NCI-H69 (cell line): ENCODE measurements at regions not wholly inside any gene's neighbourhood (a gene's known extent, or its start where the extent isn't known, plus 50 kb on each side); places are given as distances from the start of the nearest gene placed in this dataset.

ENCODE experiments used
- DNase-seq: peaks from one replicate; lab custom pipeline; 2025; lab: John Stamatoyannopoulos, UW

DNA sequence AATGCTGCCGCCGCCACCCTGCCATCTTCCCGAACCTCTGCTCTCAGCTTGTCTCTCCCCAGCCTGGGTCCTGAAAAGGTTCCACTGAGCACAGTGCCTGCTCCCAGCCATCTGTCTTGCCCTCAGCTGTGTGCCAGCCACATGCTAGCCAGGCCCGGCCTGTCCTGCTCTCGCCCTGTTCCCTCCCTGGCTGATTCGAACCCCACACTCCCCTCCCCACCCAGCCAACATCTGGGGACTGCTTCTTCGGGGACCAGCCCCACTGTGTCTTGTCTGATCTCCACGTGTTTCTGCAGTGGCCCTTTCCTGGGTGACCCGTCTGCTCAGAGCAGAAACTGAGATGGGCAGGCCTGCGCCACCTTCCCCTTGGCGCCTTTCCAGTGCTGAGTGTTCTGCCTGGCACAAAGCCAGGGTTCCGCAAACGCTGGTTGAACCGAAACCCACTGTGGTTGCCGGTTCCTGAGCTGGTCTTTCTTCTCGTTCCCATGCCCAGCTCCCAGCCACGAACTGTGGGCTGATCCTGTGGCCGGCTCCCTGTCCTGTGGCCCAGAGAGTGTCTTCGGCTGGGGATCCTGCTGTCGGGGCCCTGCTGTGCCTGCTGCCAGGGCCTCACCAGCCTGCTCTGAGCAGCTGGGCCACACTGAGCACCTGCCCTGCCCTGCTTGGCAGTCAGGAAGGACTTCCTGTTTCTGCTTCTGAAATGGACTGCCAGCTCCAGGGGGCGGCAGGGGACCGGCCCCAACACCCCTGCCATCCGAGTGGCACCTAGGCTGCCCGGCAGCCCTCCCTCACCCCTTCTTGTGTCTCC is 62.7 kb upstream of the KLF13 start:
- peak; percentile 95 for DNase-seq

DNA sequence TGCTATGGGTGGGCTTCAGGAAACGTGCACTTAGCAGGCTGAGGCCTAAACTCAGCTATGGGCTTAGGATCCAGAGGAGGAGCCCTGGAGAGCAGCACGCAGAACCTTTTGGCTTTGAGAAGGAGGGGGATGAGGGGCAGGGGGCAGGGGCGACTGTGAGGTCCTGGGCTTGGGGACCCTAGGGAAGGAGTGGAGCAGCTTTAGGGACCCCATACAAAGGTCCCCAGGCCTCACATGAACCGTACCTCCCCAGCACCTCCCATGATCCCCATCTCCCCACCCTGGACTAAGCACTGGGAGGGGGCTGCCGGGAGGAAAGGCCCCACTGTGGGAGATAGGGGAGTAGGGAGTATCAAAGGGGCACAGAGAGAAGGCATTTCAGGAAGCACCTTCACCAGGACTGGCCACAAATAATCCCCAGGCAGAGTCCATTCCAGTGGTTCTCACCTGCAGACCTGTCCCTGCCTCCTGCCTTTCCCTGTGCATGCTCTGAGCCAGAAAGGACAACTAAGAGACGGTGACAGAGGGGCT is 62.0 kb upstream of the KLF13 start:
- DNase-seq, result peak; percentile 20

DNA sequence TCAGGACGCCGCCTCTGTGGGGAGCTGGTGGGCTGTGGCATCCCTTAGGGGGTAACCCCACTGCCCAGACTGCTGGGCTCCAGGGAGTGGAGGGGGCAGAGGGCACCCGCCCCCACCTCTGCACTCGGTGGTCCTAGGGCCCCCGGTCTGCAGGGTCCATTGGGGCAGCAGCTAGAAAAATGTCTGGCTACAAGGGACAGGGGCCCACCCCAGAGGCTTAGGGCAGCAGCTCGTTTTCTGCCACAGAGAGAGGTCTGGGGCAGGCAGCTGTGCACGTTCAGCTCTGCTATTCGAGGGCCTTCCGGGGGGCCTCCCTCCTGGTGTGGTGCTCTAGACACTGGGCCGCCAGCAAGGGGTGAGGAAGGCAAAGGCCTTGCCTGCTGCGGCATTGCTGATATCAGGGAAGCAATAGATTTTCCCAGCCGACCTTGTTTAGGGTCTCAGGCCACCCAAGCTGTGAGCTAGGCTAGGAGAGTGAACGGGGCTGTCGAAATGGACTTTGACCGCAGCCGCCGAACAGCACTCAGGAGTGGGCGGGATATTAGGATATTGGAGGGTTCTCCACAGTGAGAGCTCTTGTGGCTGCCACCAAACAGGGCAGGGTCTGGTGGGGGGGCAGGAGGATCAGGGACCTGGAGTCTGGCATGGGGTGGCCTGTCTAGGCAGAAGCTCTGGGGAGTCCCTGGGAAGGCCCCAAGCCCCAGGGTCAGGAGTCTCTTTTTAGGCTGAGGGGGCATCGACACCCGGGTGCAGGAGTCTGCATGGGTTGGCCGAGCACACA is 61.4 kb upstream of the KLF13 start:
- DNase-seq, result peak; percentile 49

DNA sequence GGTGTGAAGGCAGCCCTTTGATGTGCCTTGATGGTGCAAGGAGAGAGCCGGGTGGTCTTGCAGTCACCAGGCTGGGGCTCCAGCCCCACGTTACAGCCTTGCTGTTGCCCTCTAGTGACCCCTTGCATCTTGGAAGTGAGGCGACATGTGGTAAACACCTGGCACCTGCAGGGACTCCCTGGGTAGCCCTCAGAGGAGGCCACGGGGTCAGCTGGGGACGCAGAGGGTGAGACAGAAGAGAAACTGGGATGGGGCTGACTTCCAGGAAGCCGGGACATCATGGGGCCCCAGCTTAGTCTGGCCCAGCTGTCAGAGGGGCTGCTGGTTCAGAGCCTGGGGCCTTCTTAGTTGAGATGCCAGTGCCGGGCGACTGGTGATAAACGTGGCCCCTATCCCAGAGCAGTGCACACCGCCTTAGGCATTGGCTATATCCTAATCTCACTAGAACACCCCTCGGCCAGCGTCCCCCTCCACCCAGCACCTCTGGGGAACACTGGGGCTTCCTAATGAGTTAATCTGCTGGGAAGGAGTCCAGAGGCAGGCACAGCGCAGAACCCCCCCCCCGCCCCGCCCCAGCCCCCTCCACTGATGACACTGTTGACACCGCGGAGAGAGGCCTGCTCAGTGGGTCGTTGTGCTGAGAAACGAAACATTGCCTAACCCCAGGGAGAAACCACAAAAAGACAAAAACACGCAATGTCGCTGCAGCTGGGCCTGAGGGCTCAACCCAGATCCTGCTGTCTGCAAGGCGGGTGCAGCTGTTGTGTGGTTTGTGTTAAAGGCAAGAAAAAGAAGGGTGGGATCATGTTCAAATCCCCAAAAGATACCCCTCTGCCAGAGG is 60.5 kb upstream of the KLF13 start:
- peak; percentile 44 for DNase-seq

- DNase-seq, result no peak
Measured at GRCh38 chr15:31266712-31267111, 59.9 kb upstream of the KLF13 start.

DNA sequence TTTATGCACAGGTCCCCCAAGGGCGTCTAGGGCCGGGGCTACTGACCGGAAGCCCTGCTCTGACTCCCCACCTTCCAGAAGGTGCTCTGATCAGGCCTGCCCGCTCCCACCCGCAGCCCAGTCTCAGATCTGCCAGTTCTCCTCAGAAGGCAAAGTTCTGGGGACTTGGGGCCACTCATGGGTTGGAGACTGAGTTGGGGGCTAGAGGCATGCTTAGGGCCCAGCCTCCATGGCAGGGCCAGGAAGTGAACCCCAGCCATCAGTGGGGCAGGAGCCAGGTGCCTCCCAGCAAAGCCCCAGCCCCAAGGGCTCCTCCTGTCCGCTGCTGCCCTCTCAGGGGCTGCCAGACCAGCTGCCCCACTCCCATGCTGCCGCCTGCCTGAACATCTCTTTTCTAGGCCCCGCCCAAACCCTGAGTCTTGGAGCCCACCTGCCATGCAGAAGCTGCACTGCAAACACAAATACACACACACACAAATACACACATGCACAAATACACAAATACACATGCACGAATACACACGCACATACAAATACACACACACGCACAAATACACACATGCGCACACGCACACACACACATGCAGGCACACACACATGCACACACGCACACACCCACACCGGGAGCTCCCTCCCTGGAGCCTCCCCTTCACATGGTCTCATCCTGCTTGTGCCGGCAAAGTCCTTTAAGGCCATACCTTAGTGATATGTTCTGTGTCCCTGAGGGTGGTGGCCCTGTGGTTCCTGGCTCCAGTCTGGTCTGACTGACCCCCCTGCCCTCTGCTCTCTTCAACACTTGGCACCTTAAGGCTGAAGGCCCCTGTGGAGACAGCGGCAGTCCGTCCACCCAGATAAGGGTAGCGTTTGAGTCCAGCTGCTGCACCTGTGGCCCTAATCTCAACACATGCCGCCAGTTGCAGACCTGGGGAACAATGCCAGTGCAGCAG is 59.2 kb upstream of the KLF13 start:
- peak; percentile 40 for DNase-seq

GRCh38 chr15:31268108-31268501 is 58.5 kb upstream of the KLF13 start:
- DNase-seq, result no peak

GRCh38 chr15:31268911-31269784 is 57.5 kb upstream of the KLF13 start:
- DNase-seq, result no peak

DNA sequence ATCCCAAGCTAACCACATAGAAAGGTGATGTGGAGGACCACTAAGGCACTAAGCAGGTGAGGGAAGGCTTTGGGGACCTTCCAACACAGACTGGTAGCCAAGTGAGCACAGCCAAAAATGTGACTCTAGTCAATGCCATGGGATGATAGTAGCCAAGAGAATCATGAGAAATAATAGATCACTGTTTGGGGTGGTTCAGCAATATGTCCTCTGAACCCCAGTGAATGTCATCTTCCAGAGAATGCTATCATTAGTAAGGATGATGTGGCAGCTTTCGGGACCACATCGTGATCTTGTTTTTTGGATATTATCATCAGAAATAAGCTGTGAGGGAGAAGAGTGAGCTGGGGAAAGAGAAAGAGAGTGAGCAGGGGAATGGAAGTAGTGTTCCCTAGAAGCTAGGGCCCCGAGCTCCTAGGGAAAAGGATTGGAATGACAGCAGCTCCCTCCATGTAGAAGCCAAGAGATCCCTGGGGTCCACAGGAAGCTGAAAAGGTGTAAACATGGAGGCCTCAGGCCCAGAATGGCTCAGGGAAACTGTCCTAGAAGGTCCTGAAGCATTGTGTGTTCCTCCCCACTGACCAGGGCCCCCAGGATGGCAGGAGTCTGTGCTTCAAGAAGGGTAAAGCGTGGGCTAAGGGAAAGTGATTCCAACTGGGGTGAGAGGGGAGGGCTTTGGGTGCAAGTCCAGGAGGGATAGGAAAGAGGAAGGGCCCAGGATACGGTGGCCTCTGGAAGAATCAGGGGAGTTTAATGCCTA is 56.6 kb upstream of the KLF13 start:
- DNase-seq, result no peak

GRCh38 chr15:31270767-31271166 is 55.9 kb upstream of the KLF13 start:
- DNase-seq, result peak; percentile 32

DNA sequence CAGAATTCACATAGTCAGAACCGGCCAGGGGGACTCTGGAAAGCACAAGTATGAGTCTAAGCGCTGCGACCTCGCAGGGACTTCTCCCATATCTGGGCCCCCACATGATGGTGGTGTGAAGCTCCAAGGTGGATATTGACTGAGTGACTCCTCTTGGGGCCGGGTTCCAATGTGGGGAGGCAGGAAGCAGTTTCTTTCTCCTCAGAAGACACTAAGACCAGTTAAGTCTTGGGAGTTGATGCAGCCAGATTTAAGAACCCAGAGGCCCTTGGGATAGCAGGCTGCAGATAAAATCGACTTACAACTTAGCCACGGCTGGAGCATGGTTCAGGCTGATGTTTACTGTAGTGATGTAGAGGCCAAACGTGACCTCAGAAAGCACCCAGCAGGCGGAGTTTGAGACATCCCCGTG is 55.4 kb upstream of the KLF13 start:
- no peak for DNase-seq

- DNase-seq, result no peak
Measured at GRCh38 chr15:31271711-31272557, 54.7 kb upstream of the KLF13 start.

GRCh38 chr15:31272558-31273257 is 53.9 kb upstream of the KLF13 start:
- DNase-seq, result no peak

DNA sequence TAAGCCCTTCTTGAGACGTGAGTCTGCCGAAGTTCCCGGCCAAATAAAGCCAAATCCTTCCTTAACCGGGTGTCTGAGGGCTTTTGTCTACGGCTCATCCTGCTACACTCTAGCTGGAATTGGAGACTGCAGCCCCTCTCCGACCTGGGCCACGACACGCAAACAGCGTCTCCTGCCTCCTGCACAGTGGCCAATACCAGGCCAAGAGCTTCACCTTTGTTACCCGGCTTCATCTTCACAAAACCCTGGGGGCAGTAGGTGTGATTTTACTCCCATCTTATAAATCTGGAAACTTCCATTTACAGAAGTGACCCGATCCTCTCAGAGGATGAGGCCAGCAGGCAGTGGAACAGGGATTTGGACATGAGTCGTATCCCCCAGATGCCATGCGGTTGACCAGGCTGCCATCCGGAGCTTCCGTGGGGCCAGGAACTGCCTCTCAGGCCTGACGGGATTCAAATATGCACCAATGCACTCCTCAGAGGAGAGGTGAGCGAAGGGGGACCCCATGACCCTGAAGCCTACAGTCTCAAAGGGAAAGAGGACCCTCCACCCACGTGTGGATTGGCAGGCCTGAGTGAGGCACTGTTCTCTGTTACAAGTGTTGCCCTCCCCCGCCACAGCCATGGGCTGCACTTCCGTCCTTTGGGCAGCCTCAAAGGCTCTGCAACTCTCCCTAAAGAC is 53.2 kb upstream of the KLF13 start:
- no peak for DNase-seq

DNA sequence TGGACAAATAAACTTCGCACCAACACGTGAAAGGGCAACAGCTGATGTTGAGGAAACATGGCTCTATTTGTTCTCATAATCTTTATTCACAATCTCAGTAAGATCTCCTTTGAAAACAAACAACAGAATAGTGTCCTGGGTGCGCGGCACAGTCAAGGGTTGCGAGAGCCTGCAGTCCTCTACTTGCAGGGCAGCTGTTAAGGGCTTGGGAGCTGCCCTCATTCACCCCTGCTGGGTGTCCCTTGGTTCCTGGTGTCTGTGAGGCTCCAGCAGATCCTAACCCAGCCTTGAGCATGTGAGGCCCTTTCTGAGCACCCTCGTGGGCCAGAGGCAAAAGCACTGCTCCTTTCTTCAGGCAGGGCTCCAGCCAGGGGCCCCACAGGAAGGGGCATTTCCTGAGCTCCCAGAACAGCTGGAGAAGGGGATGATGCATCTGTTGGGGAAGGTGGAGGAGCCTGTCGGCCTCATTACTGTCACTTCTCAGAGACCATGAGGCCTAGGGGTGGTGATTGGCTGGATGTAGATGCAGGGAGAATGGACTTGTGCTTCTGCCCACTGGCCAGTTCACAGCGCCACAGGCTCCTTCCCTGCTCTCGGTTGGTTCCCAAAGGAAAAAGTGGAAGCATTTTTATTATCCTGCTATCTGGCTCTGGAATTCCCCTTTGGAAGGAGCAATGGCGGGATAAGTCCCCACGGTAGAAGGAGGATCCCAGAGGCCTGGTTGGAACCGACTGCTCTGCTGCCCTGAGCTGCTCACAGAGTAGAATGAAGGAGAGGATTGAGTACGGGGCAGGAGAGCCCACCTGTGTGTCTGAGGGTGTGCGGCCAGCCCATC is 51.9 kb upstream of the KLF13 start:
- DNase-seq, result peak; percentile 39
